GM12878 (cell line): ENCODE measurements at regions not wholly inside any gene's neighbourhood (a gene's known extent, or its start where the extent isn't known, plus 50 kb on each side); places are given as distances from the start of the nearest gene placed in this dataset.
A peak's percentile ranks its signal among the peaks of the same experiment; 100 is the strongest.

ENCODE experiments used
- ATAC-seq: fragments of 200-7000 bp; cut with Tn5 transposase; 3 replicates; pipeline ENCODE4 v1.9.1; 2020; ENCODE audit warnings: mild to moderate bottlenecking, moderate library complexity
- BruUV-seq: library from RNA; stranded (reverse); fragments of 400-500 nt; replicated peaks from 2 replicates; lab custom pipeline; 2021; lab: Mats Ljungman, UMichigan
- CTCF ChIA-PET: fragments of 300-600 bp; sonication (Branson Sonifier 250); formaldehyde crosslinking; extraction: SDS; loops from one replicate; lab custom pipeline; 2021; ENCODE audit warnings: inconsistent platforms; lab: Yijun Ruan, JAX
- POLR2A ChIA-PET: fragments of 350-600 bp; formaldehyde crosslinking; extraction: SDS; loops from one replicate; lab custom pipeline; 2021; ENCODE audit warnings: inconsistent platforms; lab: Charles Lee
- RAD21 ChIA-PET: fragments of 300-600 bp; sonication (Branson Sonifier 250); formaldehyde crosslinking; loops from one replicate; lab custom pipeline; 2023; ENCODE audit warnings: antibody characterized with exemption; ENCODE audit not compliant: unreplicated experiment; lab: Charles Lee
- SMC1A ChIA-PET: fragments of 300-600 bp; sonication (Branson Sonifier 250); formaldehyde crosslinking; loops from one replicate; lab custom pipeline; 2023; ENCODE audit not compliant: unreplicated experiment, uncharacterized antibody; lab: Charles Lee
- DNase-seq: peaks from one replicate; pipeline ENCODE4 v3.0.0-alpha.2; 2011; ENCODE audit warnings: low read depth, low spot score
- FAIRE-seq: peaks from 3 replicates; lab custom pipeline; 2011; peaks lifted over from hg19 to GRCh38; lab: Jason Lieb, UNC
- H2AFZ ChIP-seq: 2 replicates; pipeline ENCODE4 v1.6.0; 2011; ENCODE audit warnings: low read depth, low read length, control low read depth; ENCODE audit not compliant: control insufficient read depth
- H3K27ac ChIP-seq: 2 replicates; pipeline ENCODE4 v1.5.1; 2011; ENCODE audit warnings: control low read depth; ENCODE audit not compliant: control insufficient read depth, insufficient read depth
- H3K27me3 ChIP-seq, 2 experiments: replicated peaks in 1 of 2; 2 replicates each; pipeline versions ENCODE4 v1.6.0 to v1.6.1; 2011; ENCODE audit warnings: low read length in 1 of 2; ENCODE audit not compliant: control insufficient read depth in 2 of 2, insufficient read depth in 2 of 2
- H3K36me3 ChIP-seq, 2 experiments: 2 replicates each; pipeline ENCODE4 v1.5.1; 2011; ENCODE audit warnings: low read length in 1 of 2; ENCODE audit not compliant: control insufficient read depth in 2 of 2, insufficient read depth in 2 of 2
- H3K4me1 ChIP-seq: 2 replicates; pipeline ENCODE4 v1.6.1; 2011; ENCODE audit warnings: mild to moderate bottlenecking, low read length, moderate library complexity, mixed read lengths; ENCODE audit not compliant: control insufficient read depth, insufficient read depth
- H3K4me2 ChIP-seq: 2 replicates; pipeline ENCODE4 v1.6.0; 2011; ENCODE audit warnings: control low read depth; ENCODE audit not compliant: control insufficient read depth, insufficient read depth
- H3K4me3 ChIP-seq: fragments of 200-600 bp; sonication (generic); 2 replicates; pipeline ENCODE4 v1.5.1; 2016
- H3K79me2 ChIP-seq: 2 replicates; pipeline ENCODE4 v1.6.0; 2011; ENCODE audit warnings: low read length; ENCODE audit not compliant: control insufficient read depth, insufficient read depth
- H3K9ac ChIP-seq: 2 replicates; pipeline ENCODE4 v1.8.0; 2011; ENCODE audit warnings: low read length, control low read depth, mixed read lengths; ENCODE audit not compliant: control insufficient read depth, insufficient read depth
- H3K9me3 ChIP-seq: replicated peaks from 3 replicates; pipeline ENCODE4 v1.5.1; 2011; ENCODE audit warnings: mild to moderate bottlenecking, low read length; ENCODE audit not compliant: control insufficient read depth, insufficient read depth
- H4K20me1 ChIP-seq: 2 replicates; pipeline ENCODE4 v1.6.0; 2011; ENCODE audit not compliant: control insufficient read depth, insufficient read depth
- CBX5 ChIP-seq: sonication (generic); IDR thresholded peaks from 2 replicates; pipeline ENCODE4 v1.6.1; 2016; ENCODE audit warnings: low read depth, moderate library complexity, mild to moderate bottlenecking, inconsistent platforms
- CHD1 ChIP-seq: IDR thresholded peaks from 2 replicates; pipeline ENCODE4 v1.6.1; 2012; ENCODE audit warnings: low read depth, low read length, improper control_type of control experiment
- CHD4 ChIP-seq: fragments of 200-600 bp; sonication (generic); IDR thresholded peaks from 2 replicates; pipeline ENCODE4 v1.6.1; 2016; ENCODE audit warnings: mild to moderate bottlenecking
- CREM ChIP-seq: IDR thresholded peaks from 2 replicates; pipeline ENCODE4 v1.6.1; 2014; ENCODE audit warnings: antibody characterized with exemption, low read depth
- FOS ChIP-seq: IDR thresholded peaks from 3 replicates; pipeline ENCODE4 v1.6.1; 2011; ENCODE audit warnings: borderline replicate concordance; ENCODE audit not compliant: insufficient read length; ENCODE audit errors: extremely low read depth
- HDAC6 ChIP-seq: fragments of 200-600 bp; sonication (generic); IDR thresholded peaks from one replicate; pipeline ENCODE4 v1.8.0; 2017; ENCODE audit warnings: antibody characterized with exemption; ENCODE audit not compliant: unreplicated experiment
- KDM1A ChIP-seq: fragments of 200-600 bp; sonication (generic); IDR thresholded peaks from 2 replicates; pipeline ENCODE4 v1.6.1; 2016; ENCODE audit warnings: borderline replicate concordance
- MEF2A ChIP-seq: IDR thresholded peaks from 2 replicates; pipeline ENCODE4 v1.6.1; 2011; ENCODE audit warnings: low read depth, mild to moderate bottlenecking, low read length, moderate library complexity; ENCODE audit not compliant: insufficient read depth
- MTA3 ChIP-seq: IDR thresholded peaks from 2 replicates; pipeline ENCODE4 v1.6.1; 2012; ENCODE audit warnings: low read length, inconsistent platforms, borderline replicate concordance
- MYB ChIP-seq: fragments of 150-350 bp; IDR thresholded peaks from 2 replicates; pipeline ENCODE4 v1.6.1; 2014; ENCODE audit warnings: mild to moderate bottlenecking, low read depth, low read length, borderline replicate concordance
- PKNOX1 ChIP-seq: fragments of 450-650 bp; IDR thresholded peaks from 2 replicates; pipeline ENCODE4 v1.6.1; 2016; ENCODE audit warnings: mild to moderate bottlenecking
- SMAD1 ChIP-seq: fragments of 450-650 bp; IDR thresholded peaks from 2 replicates; pipeline ENCODE4 v1.6.1; 2018; ENCODE audit warnings: mild to moderate bottlenecking, low read depth; ENCODE audit not compliant: partially characterized antibody
- SMARCA5 ChIP-seq: fragments of 450-650 bp; IDR thresholded peaks from 2 replicates; pipeline ENCODE4 v1.6.1; 2017; ENCODE audit warnings: mild to moderate bottlenecking
- TCF7 ChIP-seq: IDR thresholded peaks from 2 replicates; pipeline ENCODE4 v1.6.1; 2014; ENCODE audit warnings: antibody characterized with exemption, borderline replicate concordance
- ZBTB11 ChIP-seq: fragments of 450-650 bp; formaldehyde crosslinking; IDR thresholded peaks from 2 replicates; pipeline ENCODE4 v1.5.0; 2022; ENCODE audit warnings: mild to moderate bottlenecking, missing genetic modification characterization
- ZBTB40 ChIP-seq: fragments of 450-650 bp; IDR thresholded peaks from 2 replicates; pipeline ENCODE4 v1.6.1; 2016; ENCODE audit warnings: mild to moderate bottlenecking, moderate library complexity, borderline replicate concordance
- ZNF217 ChIP-seq: fragments of 450-650 bp; IDR thresholded peaks from 2 replicates; pipeline ENCODE4 v1.6.1; 2017; ENCODE audit warnings: antibody characterized with exemption, mild to moderate bottlenecking
- WGBS: methylation state at CpG from one replicate; pipeline ENCODE4 v1.1.6; 2016; ENCODE audit warnings: low lambda C conversion rate; ENCODE audit not compliant: insufficient replicate concordance, insufficient coverage; ENCODE audit errors: missing lambda C conversion rate; 5-methylcytosine and 5-hydroxymethylcytosine counted together
- in situ Hi-C: fragments of 300-500 bp; cut with MboI; formaldehyde crosslinking; loops from 9 replicates; pipeline ENCODE4 v1.14.3; 2018; ENCODE audit warnings: mixed read lengths
- intact Hi-C: fragments of 100-400 bp; cut with micrococcal nuclease; formaldehyde crosslinking; loops from one replicate; pipeline ENCODE4 v1.14.2; 2022; ENCODE audit not compliant: unreplicated experiment

GRCh38 chr6:6486595-6486994, 101.9 kb upstream of the LY86 start:
- FAIRE-seq (peak; percentile 23), ATAC-seq (no peak), DNase-seq (no peak)
- POLR2A ChIA-PET: interaction anchor here (0.6 kb wide), 1 partner anchor 172 kb away, joined by 4 read pairs; no protein-coding TSS in a partner anchor
- Histone ChIP-seq H3K9me3 (no peaks in the 10 kb centered on the region; the same call in 2 of the 3 replicates), H3K4me1 (no peaks in the 10 kb centered on the region), H3K27me3 (no peaks in the 10 kb centered on the region), H3K9ac (no peak overlapping the region), H3K79me2 (no peaks in the 10 kb centered on the region), H2AFZ (no peak overlapping the region), H3K4me3 (no peak overlapping the region), H3K4me2 (no peak overlapping the region), H3K27ac (no peak overlapping the region), H3K36me3 (no peaks in the 10 kb centered on the region), H4K20me1 (no peaks in the 10 kb centered on the region)
- SMC1A ChIA-PET: interaction anchor here (1.0 to 2.0 kb wide), 9 partner anchors 9 to 96 kb away, joined by 3 to 6 read pairs (median 4); no protein-coding TSS in a partner anchor
- CTCF ChIA-PET: interaction anchor here (2.5 to 2.7 kb wide), 2 partner anchors 9 to 60 kb away, joined by 10 to 14 read pairs; no protein-coding TSS in a partner anchor
- no TSS peak for BruUV-seq
- RAD21 ChIA-PET: interaction anchor here (1.0 to 2.5 kb wide), 2 partner anchors 10 to 60 kb away, joined by 3 to 7 read pairs; no protein-coding TSS in a partner anchor
- intact Hi-C loops: no loop called here
- in situ Hi-C loops: no loop called here
- 38% methylated on average over 3 of the region's 3 CpGs for WGBS
- no peak for TF ChIP-seq MYB
- no peak for TF ChIP-seq CHD4
- TF ChIP-seq CBX5: no peak
- TF ChIP-seq MTA3: no peak
- TF ChIP-seq MEF2A: no peak
- no peak for TF ChIP-seq ZBTB40
- TF ChIP-seq ZBTB11: no peak
- no peak for TF ChIP-seq PKNOX1
- TF ChIP-seq CHD1: no peak
- no peak for TF ChIP-seq TCF7
- TF ChIP-seq FOS: no peak
- TF ChIP-seq CREM: no peak
- no peak for TF ChIP-seq KDM1A
- TF ChIP-seq HDAC6: no peak
- no peak for TF ChIP-seq SMARCA5
- TF ChIP-seq SMAD1: no peak
- no peak for TF ChIP-seq ZNF217
